Epithelial cell of esophagus (primary cell): ENCODE measurements at regions not wholly inside any gene's neighbourhood (a gene's known extent, or its start where the extent isn't known, plus 50 kb on each side); places are given as distances from the start of the nearest gene placed in this dataset.
A peak's percentile ranks its signal among the peaks of the same experiment; 100 is the strongest.
"Not testable (repeated sequence)": the region's sequence is repeated elsewhere in the genome, so short reads cannot be mapped to it uniquely, and the experiment has no call there.

ENCODE experiments used
- DNase-seq: peaks from one replicate; pipeline ENCODE4 v3.0.0; 2010; ENCODE audit warnings: low read depth
- H3K4me3 ChIP-seq: 2 replicates; pipeline ENCODE4 v1.5.1; 2011; ENCODE audit warnings: mild to moderate bottlenecking, low read length, control low read depth
- CTCF ChIP-seq: IDR thresholded peaks from 2 replicates; pipeline ENCODE4 v1.5.1; 2011; ENCODE audit warnings: low read depth, mild to moderate bottlenecking, low read length, control low read depth, inconsistent platforms; ENCODE audit not compliant: insufficient read depth; ENCODE audit errors: missing control alignments

GRCh38 chr9:120310035-120310434 is 269.9 kb downstream of the CDK5RAP2 start:
- H3K4me3 ChIP-seq: no peak overlapping the region
- no peak for DNase-seq
- TF ChIP-seq CTCF: no peak

- H3K4me3 ChIP-seq: no peak overlapping the region
- TF ChIP-seq CTCF: no peak
- DNase-seq: peak; percentile 14
These were observed 271.5 kb downstream of the CDK5RAP2 start for GRCh38 chr9:120308495-120308894.

GRCh38 chr9:120307599-120307998 is 272.4 kb downstream of the CDK5RAP2 start:
- no peak overlapping the region for H3K4me3 ChIP-seq
- no peak for TF ChIP-seq CTCF
- no peak for DNase-seq

GRCh38 chr9:120306561-120306960 is 273.4 kb downstream of the CDK5RAP2 start:
- no peak overlapping the region for H3K4me3 ChIP-seq
- TF ChIP-seq CTCF: no peak
- DNase-seq: no peak

- no peak overlapping the region for H3K4me3 ChIP-seq
- TF ChIP-seq CTCF: no peak
- DNase-seq: no peak
These were observed 273.9 kb downstream of the CDK5RAP2 start for GRCh38 chr9:120306088-120306487.

GRCh38 chr9:120304896-120305295 is 275.1 kb downstream of the CDK5RAP2 start:
- not testable (repeated sequence) for DNase-seq, H3K4me3 ChIP-seq

GRCh38 chr9:120303519-120303918 is 276.4 kb downstream of the CDK5RAP2 start:
- TF ChIP-seq CTCF: no peak
- no peak overlapping the region for H3K4me3 ChIP-seq
- no peak for DNase-seq

GRCh38 chr9:120299785-120300184 is 280.2 kb downstream of the CDK5RAP2 start:
- H3K4me3 ChIP-seq: no peak overlapping the region
- no peak for TF ChIP-seq CTCF
- no peak for DNase-seq
